WTC11 (cell line): ENCODE measurements at regions not wholly inside any gene's neighbourhood (a gene's known extent, or its start where the extent isn't known, plus 50 kb on each side); places are given as distances from the start of the nearest gene placed in this dataset.

Experiments used
- ATAC-seq: fragments of 200-7000 bp; cut with Tn5 transposase; 2 replicates; pipeline ENCODE4 v1.10.0; 2021; ENCODE audit warnings: mild to moderate bottlenecking, moderate library complexity
- CTCF ChIA-PET: fragments of 300-600 bp; sonication (Branson Sonifier 250); formaldehyde crosslinking; loops from one replicate; lab custom pipeline; 2021; ENCODE audit warnings: antibody characterized with exemption; lab: Charles Lee
- POLR2A ChIA-PET: fragments of 350-600 bp; sonication (Branson Sonifier 250); formaldehyde crosslinking; loops from one replicate; lab custom pipeline; 2021; ENCODE audit warnings: antibody characterized with exemption; lab: Charles Lee
- DNase-seq: peaks from one replicate; pipeline ENCODE4 v3.0.0; 2021; ENCODE audit warnings: low spot score
- H3K27ac Mint-ChIP-seq: 2 replicates; pipeline ENCODE4 v1.8.0; 2021; ENCODE audit warnings: mixed read lengths
- H3K27me3 Mint-ChIP-seq: 2 replicates; pipeline ENCODE4 v1.8.0; 2021; ENCODE audit warnings: low read depth, mild to moderate bottlenecking, moderate library complexity, mixed read lengths
- H3K36me3 Mint-ChIP-seq: 2 replicates; pipeline ENCODE4 v1.8.0; 2021; ENCODE audit warnings: mixed read lengths
- H3K4me1 Mint-ChIP-seq: 2 replicates; pipeline ENCODE4 v1.8.0; 2022; ENCODE audit warnings: mixed read lengths
- H3K4me3 Mint-ChIP-seq: 2 replicates; pipeline ENCODE4 v1.8.0; 2021; ENCODE audit warnings: mild to moderate bottlenecking, moderate library complexity, mixed read lengths
- H3K9me3 Mint-ChIP-seq: 2 replicates; pipeline ENCODE4 v1.8.0; 2021; ENCODE audit warnings: mixed read lengths
- ATF1 ChIP-seq: sonication (generic); formaldehyde crosslinking; IDR thresholded peaks from 2 replicates; pipeline ENCODE4 v1.8.1; 2023; ENCODE audit warnings: mild to moderate bottlenecking, moderate library complexity, missing genetic modification reagents
- ATF3 ChIP-seq: sonication (generic); formaldehyde crosslinking; conservative IDR thresholded peaks from 2 replicates; pipeline ENCODE4 v1.8.1; 2022; ENCODE audit warnings: mild to moderate bottlenecking, missing genetic modification reagents
- ETV6 ChIP-seq: sonication (generic); formaldehyde crosslinking; IDR thresholded peaks from 2 replicates; pipeline ENCODE4 v1.8.1; 2022; ENCODE audit warnings: mild to moderate bottlenecking, missing genetic modification reagents
- FOXP1 ChIP-seq: sonication (generic); formaldehyde crosslinking; IDR thresholded peaks from 2 replicates; pipeline ENCODE4 v1.8.0; 2022; ENCODE audit warnings: missing genetic modification reagents, mild to moderate bottlenecking, moderate library complexity, borderline replicate concordance
- IRF2 ChIP-seq: sonication (generic); formaldehyde crosslinking; IDR thresholded peaks from 2 replicates; pipeline ENCODE4 v1.8.0; 2022; ENCODE audit warnings: low read depth, missing genetic modification reagents, borderline replicate concordance
- JAZF1 ChIP-seq: fragments of 250-450 bp; sonication (Bioruptor Pico); IDR thresholded peaks from 2 replicates; pipeline ENCODE4 v1.9.0; 2021; ENCODE audit warnings: moderate library complexity, mild to moderate bottlenecking, inconsistent platforms
- MYBL2 ChIP-seq: sonication (generic); formaldehyde crosslinking; IDR thresholded peaks from 2 replicates; pipeline ENCODE4 v1.8.1; 2023; ENCODE audit warnings: mild to moderate bottlenecking, moderate library complexity, missing genetic modification reagents
- NFYB ChIP-seq: sonication (generic); formaldehyde crosslinking; conservative IDR thresholded peaks from 2 replicates; pipeline ENCODE4 v1.8.0; 2022; ENCODE audit warnings: low read depth, missing genetic modification reagents
- OVOL2 ChIP-seq: fragments of 250-450 bp; sonication (Bioruptor Pico); IDR thresholded peaks from 2 replicates; pipeline ENCODE4 v1.9.0; 2021; ENCODE audit warnings: mild to moderate bottlenecking, borderline replicate concordance
- SMAD3 ChIP-seq: sonication (generic); formaldehyde crosslinking; IDR thresholded peaks from 2 replicates; pipeline ENCODE4 v1.8.0; 2022; ENCODE audit warnings: missing genetic modification reagents, mild to moderate bottlenecking, borderline replicate concordance
- SP1 ChIP-seq: sonication (generic); formaldehyde crosslinking; conservative IDR thresholded peaks from 2 replicates; pipeline ENCODE4 v1.8.1; 2022; ENCODE audit warnings: missing genetic modification reagents
- ZBTB21 ChIP-seq: sonication (generic); formaldehyde crosslinking; IDR thresholded peaks from 2 replicates; pipeline ENCODE4 v1.8.1; 2023; ENCODE audit warnings: mild to moderate bottlenecking, missing genetic modification reagents, borderline replicate concordance
- ZNF121 ChIP-seq: sonication (generic); formaldehyde crosslinking; IDR thresholded peaks from 2 replicates; pipeline ENCODE4 v1.8.0; 2023; ENCODE audit warnings: missing genetic modification reagents
- ZNF232 ChIP-seq: sonication (generic); formaldehyde crosslinking; IDR thresholded peaks from 2 replicates; pipeline ENCODE4 v1.8.0; 2022; ENCODE audit warnings: mild to moderate bottlenecking, missing genetic modification reagents
- TF ChIP-seq, protein P1 (sequence below): sonication (generic); formaldehyde crosslinking; IDR thresholded peaks from 2 replicates; pipeline ENCODE4 v1.8.1; 2023; ENCODE audit warnings: mild to moderate bottlenecking, missing genetic modification reagents
- TF ChIP-seq, protein P2 (sequence below): sonication (generic); formaldehyde crosslinking; IDR thresholded peaks from 2 replicates; pipeline ENCODE4 v1.8.0; 2023; ENCODE audit warnings: mild to moderate bottlenecking, missing genetic modification reagents
- TF ChIP-seq, protein P3 (sequence below): sonication (generic); formaldehyde crosslinking; IDR thresholded peaks from 2 replicates; pipeline ENCODE4 v1.8.0; 2022; ENCODE audit warnings: mild to moderate bottlenecking, missing genetic modification reagents
- TF ChIP-seq, protein P4 (sequence below): fragments of 250-450 bp; sonication (Bioruptor Pico); IDR thresholded peaks from 2 replicates; pipeline ENCODE4 v1.9.0; 2021; ENCODE audit warnings: mild to moderate bottlenecking
- TF ChIP-seq, protein P5 (sequence below): sonication (generic); formaldehyde crosslinking; IDR thresholded peaks from 2 replicates; pipeline ENCODE4 v1.8.1; 2023; ENCODE audit warnings: mild to moderate bottlenecking, moderate library complexity, missing genetic modification reagents
- TF ChIP-seq, protein P6 (sequence below): sonication (generic); formaldehyde crosslinking; IDR thresholded peaks from 2 replicates; pipeline ENCODE4 v1.8.1; 2023; ENCODE audit warnings: mild to moderate bottlenecking, missing genetic modification reagents, borderline replicate concordance
- TF ChIP-seq, protein P7 (sequence below): sonication (generic); formaldehyde crosslinking; IDR thresholded peaks from 2 replicates; pipeline ENCODE4 v1.8.0; 2023; ENCODE audit warnings: missing genetic modification reagents

GRCh38 chr6:87851674-87852299 lies 149.8 kb upstream of the AKIRIN2 start (continued):
- TF ChIP-seq, protein P1, sequence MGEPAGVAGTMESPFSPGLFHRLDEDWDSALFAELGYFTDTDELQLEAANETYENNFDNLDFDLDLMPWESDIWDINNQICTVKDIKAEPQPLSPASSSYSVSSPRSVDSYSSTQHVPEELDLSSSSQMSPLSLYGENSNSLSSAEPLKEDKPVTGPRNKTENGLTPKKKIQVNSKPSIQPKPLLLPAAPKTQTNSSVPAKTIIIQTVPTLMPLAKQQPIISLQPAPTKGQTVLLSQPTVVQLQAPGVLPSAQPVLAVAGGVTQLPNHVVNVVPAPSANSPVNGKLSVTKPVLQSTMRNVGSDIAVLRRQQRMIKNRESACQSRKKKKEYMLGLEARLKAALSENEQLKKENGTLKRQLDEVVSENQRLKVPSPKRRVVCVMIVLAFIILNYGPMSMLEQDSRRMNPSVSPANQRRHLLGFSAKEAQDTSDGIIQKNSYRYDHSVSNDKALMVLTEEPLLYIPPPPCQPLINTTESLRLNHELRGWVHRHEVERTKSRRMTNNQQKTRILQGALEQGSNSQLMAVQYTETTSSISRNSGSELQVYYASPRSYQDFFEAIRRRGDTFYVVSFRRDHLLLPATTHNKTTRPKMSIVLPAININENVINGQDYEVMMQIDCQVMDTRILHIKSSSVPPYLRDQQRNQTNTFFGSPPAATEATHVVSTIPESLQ (CRISPR knock-in tag): no peak
- TF ChIP-seq ETV6 (CRISPR knock-in tag) (no peak), ZBTB21 (no peak), ZNF232 (CRISPR knock-in tag) (no peak)

DNA sequence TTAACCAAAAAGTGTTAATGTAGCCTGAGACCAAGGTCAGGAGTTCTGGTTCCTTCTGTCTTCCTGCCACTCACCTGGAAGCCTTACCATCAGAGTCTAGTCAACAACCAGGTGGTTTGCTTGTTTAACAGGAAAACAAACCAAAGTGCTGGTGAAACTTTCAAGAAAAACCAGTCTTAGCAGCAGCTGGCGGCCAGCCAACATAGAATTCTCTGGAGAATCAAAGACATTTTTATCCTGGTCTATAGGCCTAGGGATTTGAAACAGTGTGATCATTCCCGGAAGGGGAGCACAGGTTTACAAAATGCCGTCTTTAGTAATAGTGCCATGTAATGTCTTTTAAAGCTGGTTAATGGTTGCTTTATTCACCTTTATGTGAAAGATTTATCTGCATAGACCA lies 146.6 kb upstream of the AKIRIN2 start:
- DNase-seq: no peak
- Mint-ChIP-seq H3K4me1 (peaks cover 6% of the 10 kb centered on the region), H3K9me3 (no peaks in the 10 kb centered on the region), H3K4me3 (no peak overlapping the region), H3K36me3 (no peaks in the 10 kb centered on the region), H3K27ac (no peak overlapping the region), H3K27me3 (no peaks in the 10 kb centered on the region)
- ChIA-PET CTCF (interaction anchor here (1.1 to 1.7 kb wide), 2 partner anchors 16 to 389 kb away, joined by 3 to 4 read pairs; no protein-coding TSS in a partner anchor), POLR2A (no interaction called here)
- ATAC-seq: no peak
- TF ChIP-seq ATF3 (CRISPR knock-in tag) (no peak), OVOL2 (CRISPR knock-in tag) (no peak), ATF1 (no peak), JAZF1 (no peak), SP1 (CRISPR knock-in tag) (no peak), IRF2 (CRISPR knock-in tag) (no peak), SMAD3 (CRISPR knock-in tag) (no peak), FOXP1 (CRISPR knock-in tag) (no peak), NFYB (CRISPR knock-in tag) (no peak), ZNF121 (CRISPR knock-in tag) (no peak), ZNF232 (CRISPR knock-in tag) (no peak), MYBL2 (CRISPR knock-in tag) (no peak)
- TF ChIP-seq, protein P1 (CRISPR knock-in tag): no peak
- TF ChIP-seq, protein P2, sequence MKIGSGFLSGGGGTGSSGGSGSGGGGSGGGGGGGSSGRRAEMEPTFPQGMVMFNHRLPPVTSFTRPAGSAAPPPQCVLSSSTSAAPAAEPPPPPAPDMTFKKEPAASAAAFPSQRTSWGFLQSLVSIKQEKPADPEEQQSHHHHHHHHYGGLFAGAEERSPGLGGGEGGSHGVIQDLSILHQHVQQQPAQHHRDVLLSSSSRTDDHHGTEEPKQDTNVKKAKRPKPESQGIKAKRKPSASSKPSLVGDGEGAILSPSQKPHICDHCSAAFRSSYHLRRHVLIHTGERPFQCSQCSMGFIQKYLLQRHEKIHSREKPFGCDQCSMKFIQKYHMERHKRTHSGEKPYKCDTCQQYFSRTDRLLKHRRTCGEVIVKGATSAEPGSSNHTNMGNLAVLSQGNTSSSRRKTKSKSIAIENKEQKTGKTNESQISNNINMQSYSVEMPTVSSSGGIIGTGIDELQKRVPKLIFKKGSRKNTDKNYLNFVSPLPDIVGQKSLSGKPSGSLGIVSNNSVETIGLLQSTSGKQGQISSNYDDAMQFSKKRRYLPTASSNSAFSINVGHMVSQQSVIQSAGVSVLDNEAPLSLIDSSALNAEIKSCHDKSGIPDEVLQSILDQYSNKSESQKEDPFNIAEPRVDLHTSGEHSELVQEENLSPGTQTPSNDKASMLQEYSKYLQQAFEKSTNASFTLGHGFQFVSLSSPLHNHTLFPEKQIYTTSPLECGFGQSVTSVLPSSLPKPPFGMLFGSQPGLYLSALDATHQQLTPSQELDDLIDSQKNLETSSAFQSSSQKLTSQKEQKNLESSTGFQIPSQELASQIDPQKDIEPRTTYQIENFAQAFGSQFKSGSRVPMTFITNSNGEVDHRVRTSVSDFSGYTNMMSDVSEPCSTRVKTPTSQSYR (CRISPR knock-in tag): no peak
- TF ChIP-seq, protein P3, sequence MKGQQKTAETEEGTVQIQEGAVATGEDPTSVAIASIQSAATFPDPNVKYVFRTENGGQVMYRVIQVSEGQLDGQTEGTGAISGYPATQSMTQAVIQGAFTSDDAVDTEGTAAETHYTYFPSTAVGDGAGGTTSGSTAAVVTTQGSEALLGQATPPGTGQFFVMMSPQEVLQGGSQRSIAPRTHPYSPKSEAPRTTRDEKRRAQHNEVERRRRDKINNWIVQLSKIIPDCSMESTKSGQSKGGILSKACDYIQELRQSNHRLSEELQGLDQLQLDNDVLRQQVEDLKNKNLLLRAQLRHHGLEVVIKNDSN: no peak
- TF ChIP-seq, protein P4, sequence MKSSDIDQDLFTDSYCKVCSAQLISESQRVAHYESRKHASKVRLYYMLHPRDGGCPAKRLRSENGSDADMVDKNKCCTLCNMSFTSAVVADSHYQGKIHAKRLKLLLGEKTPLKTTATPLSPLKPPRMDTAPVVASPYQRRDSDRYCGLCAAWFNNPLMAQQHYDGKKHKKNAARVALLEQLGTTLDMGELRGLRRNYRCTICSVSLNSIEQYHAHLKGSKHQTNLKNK (CRISPR knock-in tag): no peak
- TF ChIP-seq, protein P5, sequence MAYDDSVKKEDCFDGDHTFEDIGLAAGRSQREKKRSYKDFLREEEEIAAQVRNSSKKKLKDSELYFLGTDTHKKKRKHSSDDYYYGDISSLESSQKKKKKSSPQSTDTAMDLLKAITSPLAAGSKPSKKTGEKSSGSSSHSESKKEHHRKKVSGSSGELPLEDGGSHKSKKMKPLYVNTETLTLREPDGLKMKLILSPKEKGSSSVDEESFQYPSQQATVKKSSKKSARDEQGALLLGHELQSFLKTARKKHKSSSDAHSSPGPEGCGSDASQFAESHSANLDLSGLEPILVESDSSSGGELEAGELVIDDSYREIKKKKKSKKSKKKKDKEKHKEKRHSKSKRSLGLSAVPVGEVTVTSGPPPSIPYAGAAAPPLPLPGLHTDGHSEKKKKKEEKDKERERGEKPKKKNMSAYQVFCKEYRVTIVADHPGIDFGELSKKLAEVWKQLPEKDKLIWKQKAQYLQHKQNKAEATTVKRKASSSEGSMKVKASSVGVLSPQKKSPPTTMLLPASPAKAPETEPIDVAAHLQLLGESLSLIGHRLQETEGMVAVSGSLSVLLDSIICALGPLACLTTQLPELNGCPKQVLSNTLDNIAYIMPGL (CRISPR knock-in tag): no peak
- TF ChIP-seq, protein P6, sequence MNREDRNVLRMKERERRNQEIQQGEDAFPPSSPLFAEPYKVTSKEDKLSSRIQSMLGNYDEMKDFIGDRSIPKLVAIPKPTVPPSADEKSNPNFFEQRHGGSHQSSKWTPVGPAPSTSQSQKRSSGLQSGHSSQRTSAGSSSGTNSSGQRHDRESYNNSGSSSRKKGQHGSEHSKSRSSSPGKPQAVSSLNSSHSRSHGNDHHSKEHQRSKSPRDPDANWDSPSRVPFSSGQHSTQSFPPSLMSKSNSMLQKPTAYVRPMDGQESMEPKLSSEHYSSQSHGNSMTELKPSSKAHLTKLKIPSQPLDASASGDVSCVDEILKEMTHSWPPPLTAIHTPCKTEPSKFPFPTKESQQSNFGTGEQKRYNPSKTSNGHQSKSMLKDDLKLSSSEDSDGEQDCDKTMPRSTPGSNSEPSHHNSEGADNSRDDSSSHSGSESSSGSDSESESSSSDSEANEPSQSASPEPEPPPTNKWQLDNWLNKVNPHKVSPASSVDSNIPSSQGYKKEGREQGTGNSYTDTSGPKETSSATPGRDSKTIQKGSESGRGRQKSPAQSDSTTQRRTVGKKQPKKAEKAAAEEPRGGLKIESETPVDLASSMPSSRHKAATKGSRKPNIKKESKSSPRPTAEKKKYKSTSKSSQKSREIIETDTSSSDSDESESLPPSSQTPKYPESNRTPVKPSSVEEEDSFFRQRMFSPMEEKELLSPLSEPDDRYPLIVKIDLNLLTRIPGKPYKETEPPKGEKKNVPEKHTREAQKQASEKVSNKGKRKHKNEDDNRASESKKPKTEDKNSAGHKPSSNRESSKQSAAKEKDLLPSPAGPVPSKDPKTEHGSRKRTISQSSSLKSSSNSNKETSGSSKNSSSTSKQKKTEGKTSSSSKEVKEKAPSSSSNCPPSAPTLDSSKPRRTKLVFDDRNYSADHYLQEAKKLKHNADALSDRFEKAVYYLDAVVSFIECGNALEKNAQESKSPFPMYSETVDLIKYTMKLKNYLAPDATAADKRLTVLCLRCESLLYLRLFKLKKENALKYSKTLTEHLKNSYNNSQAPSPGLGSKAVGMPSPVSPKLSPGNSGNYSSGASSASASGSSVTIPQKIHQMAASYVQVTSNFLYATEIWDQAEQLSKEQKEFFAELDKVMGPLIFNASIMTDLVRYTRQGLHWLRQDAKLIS (CRISPR knock-in tag): no peak
- TF ChIP-seq, protein P7, sequence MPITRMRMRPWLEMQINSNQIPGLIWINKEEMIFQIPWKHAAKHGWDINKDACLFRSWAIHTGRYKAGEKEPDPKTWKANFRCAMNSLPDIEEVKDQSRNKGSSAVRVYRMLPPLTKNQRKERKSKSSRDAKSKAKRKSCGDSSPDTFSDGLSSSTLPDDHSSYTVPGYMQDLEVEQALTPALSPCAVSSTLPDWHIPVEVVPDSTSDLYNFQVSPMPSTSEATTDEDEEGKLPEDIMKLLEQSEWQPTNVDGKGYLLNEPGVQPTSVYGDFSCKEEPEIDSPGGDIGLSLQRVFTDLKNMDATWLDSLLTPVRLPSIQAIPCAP (CRISPR knock-in tag): no peak
